Fibroblast of skin of left biceps (primary cell): ENCODE measurements at regions not wholly inside any gene's neighbourhood (a gene's known extent, or its start where the extent isn't known, plus 50 kb on each side); places are given as distances from the start of the nearest gene placed in this dataset.
"Not testable (repeated sequence)": the region's sequence is repeated elsewhere in the genome, so short reads cannot be mapped to it uniquely, and the experiment has no call there.

Experiments used
- DNase-seq, 2 experiments: peaks; one replicate each; pipeline ENCODE4 v3.0.0-alpha.2; 2013; ENCODE audit warnings: low read depth in 2 of 2

GRCh38 chr3:25895443-25895842 lies 105.6 kb downstream of the OXSM start:
- DNase-seq, result peak; percentile 36 to 44

GRCh38 chr3:25897019-25897418 lies 107.1 kb downstream of the OXSM start:
- no peak for DNase-seq

- no peak for DNase-seq
Measured at GRCh38 chr3:25899352-25900101, 109.6 kb downstream of the OXSM start.

GRCh38 chr3:25900161-25900560 lies 110.3 kb downstream of the OXSM start:
- DNase-seq, result no peak

- no peak for DNase-seq
Measured at GRCh38 chr3:25901796-25902195, 111.9 kb downstream of the OXSM start.

GRCh38 chr3:25902586-25902985 lies 112.7 kb downstream of the OXSM start:
- no peak for DNase-seq

GRCh38 chr3:25903371-25904129 lies 113.7 kb downstream of the OXSM start:
- no peak for DNase-seq

GRCh38 chr3:25904206-25904605 lies 114.3 kb downstream of the OXSM start:
- DNase-seq, result no peak

GRCh38 chr3:25906132-25906906 lies 116.4 kb downstream of the OXSM start:
- no peak for DNase-seq

GRCh38 chr3:25907081-25907480 lies 117.2 kb downstream of the OXSM start:
- DNase-seq, result no peak

GRCh38 chr3:25910105-25910504 lies 120.2 kb downstream of the OXSM start:
- DNase-seq, result no peak

- no peak for DNase-seq
Measured at GRCh38 chr3:25910997-25911396, 121.1 kb downstream of the OXSM start.

- DNase-seq, result no peak
Measured at GRCh38 chr3:25911525-25912295, 121.8 kb downstream of the OXSM start.

GRCh38 chr3:25913179-25913578 lies 123.3 kb downstream of the OXSM start:
- no peak for DNase-seq

GRCh38 chr3:25915673-25916072 lies 125.8 kb downstream of the OXSM start:
- no peak for DNase-seq

- no peak for DNase-seq
Measured at GRCh38 chr3:25916321-25916720, 126.4 kb downstream of the OXSM start.

- not testable (repeated sequence) for DNase-seq
Measured at GRCh38 chr3:25931967-25932366, 142.1 kb downstream of the OXSM start.

GRCh38 chr3:25938566-25939325 lies 148.9 kb downstream of the OXSM start:
- no peak for DNase-seq

- DNase-seq, result no peak
Measured at GRCh38 chr3:25940935-25941334, 151.0 kb downstream of the OXSM start.

GRCh38 chr3:25944329-25944728 lies 154.4 kb downstream of the OXSM start:
- no peak for DNase-seq

GRCh38 chr3:25945366-25945765 lies 155.5 kb downstream of the OXSM start:
- DNase-seq, result no peak
